Ishikawa (cell line): ENCODE measurements at regions not wholly inside any gene's neighbourhood (a gene's known extent, or its start where the extent isn't known, plus 50 kb on each side); places are given as distances from the start of the nearest gene placed in this dataset.

Source experiments
- CEBPB ChIP-seq: IDR thresholded peaks from 2 replicates; pipeline ENCODE4 v1.6.1; 2012
- CREB1 ChIP-seq: IDR thresholded peaks from 2 replicates; pipeline ENCODE4 v1.6.1; 2012; ENCODE audit warnings: low read depth
- EGR1 ChIP-seq: IDR thresholded peaks from 2 replicates; pipeline ENCODE4 v1.6.1; 2012
- EP300 ChIP-seq: IDR thresholded peaks from 2 replicates; pipeline ENCODE4 v1.6.1; 2012; ENCODE audit warnings: borderline replicate concordance
- FOXM1 ChIP-seq: IDR thresholded peaks from 2 replicates; pipeline ENCODE4 v1.6.1; 2012; ENCODE audit warnings: low read depth, borderline replicate concordance
- MAX ChIP-seq: IDR thresholded peaks from 2 replicates; pipeline ENCODE4 v1.6.1; 2012
- NFIC ChIP-seq: IDR thresholded peaks from 2 replicates; pipeline ENCODE4 v1.6.1; 2012
- RAD21 ChIP-seq: IDR thresholded peaks from 2 replicates; pipeline ENCODE4 v1.6.1; 2012; ENCODE audit warnings: low read depth
- REST ChIP-seq: IDR thresholded peaks from 2 replicates; pipeline ENCODE4 v1.6.1; 2012; ENCODE audit warnings: low read depth, mild to moderate bottlenecking
- TAF1 ChIP-seq: IDR thresholded peaks from 2 replicates; pipeline ENCODE4 v1.6.1; 2012; ENCODE audit warnings: low read depth, mild to moderate bottlenecking
- TCF12 ChIP-seq: IDR thresholded peaks from 2 replicates; pipeline ENCODE4 v1.6.1; 2012; ENCODE audit warnings: low read depth
- TEAD4 ChIP-seq: IDR thresholded peaks from 2 replicates; pipeline ENCODE4 v1.6.1; 2012
- USF1 ChIP-seq: IDR thresholded peaks from 2 replicates; pipeline ENCODE4 v1.6.1; 2012
- YY1 ChIP-seq: IDR thresholded peaks from 2 replicates; pipeline ENCODE4 v1.6.1; 2012; ENCODE audit warnings: low read depth
- ZBTB7A ChIP-seq: IDR thresholded peaks from 2 replicates; pipeline ENCODE4 v1.6.1; 2012; ENCODE audit warnings: low read depth

GRCh38 chr6:141783585-141783984 lies 349.1 kb upstream of the GJE1 start:
- TF ChIP-seq CEBPB, result no peak
- TF ChIP-seq USF1, result no peak
- TF ChIP-seq NFIC, result no peak

- TF ChIP-seq RAD21 (no peak), TAF1 (no peak), CREB1 (no peak), TCF12 (no peak), REST (no peak), EGR1 (no peak), CEBPB (no peak), YY1 (no peak), NFIC (no peak), TEAD4 (no peak), EP300 (no peak), USF1 (no peak), ZBTB7A (no peak), FOXM1 (no peak), MAX (no peak)
Observed at GRCh38 chr6:141780296-141780695, 352.4 kb upstream of the GJE1 start.

- TF ChIP-seq CREB1 (no peak), REST (no peak), TEAD4 (no peak), ZBTB7A (no peak), CEBPB (no peak), YY1 (no peak), EP300 (no peak), TAF1 (no peak), TCF12 (no peak), USF1 (no peak), MAX (no peak), RAD21 (no peak), EGR1 (no peak), NFIC (no peak), FOXM1 (no peak)
Observed at GRCh38 chr6:141764388-141764787, 368.3 kb upstream of the GJE1 start.

GRCh38 chr6:141758430-141758829 lies 374.3 kb upstream of the GJE1 start:
- TF ChIP-seq USF1 (no peak), ZBTB7A (no peak), REST (no peak), NFIC (no peak), EGR1 (no peak), CEBPB (no peak), MAX (no peak), FOXM1 (no peak), TEAD4 (no peak), YY1 (no peak), TCF12 (no peak), EP300 (no peak), RAD21 (no peak), TAF1 (no peak), CREB1 (no peak)
